ENCODE measurements at regions not wholly inside any gene's neighbourhood (a gene's known extent, or its start where the extent isn't known, plus 50 kb on each side); places are given as distances from the start of the nearest gene placed in this dataset.
"Not testable (repeated sequence)": the region's sequence is repeated elsewhere in the genome, so short reads cannot be mapped to it uniquely, and the experiment has no call there.

DNA sequence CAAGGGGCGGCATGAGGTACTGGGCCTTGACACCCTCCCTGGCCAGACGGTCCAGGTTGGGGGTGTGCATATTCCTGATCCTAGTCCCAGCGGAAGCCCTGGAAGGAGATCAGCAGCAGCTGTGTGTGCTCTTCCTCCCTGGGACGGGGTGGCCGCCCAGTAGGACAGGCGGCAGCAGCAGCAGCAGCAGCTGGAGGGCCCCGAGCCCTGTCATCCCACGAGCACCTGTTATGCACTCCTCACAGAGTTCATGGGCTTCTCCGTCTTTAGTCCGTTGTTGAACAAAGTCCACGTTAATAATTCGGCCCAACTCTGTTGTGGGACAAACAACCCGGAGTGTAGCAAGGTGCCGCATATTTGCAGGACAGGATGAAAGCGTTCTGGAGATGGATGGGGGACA, 205.6 kb downstream of the OTOP1 start:
- not testable (repeated sequence) for H4K20me1 ChIP-seq (ENCODE audit: insufficient read depth, low read depth, low read length); H2AFZ ChIP-seq (ENCODE audit: low read length); H3K27me3 ChIP-seq (ENCODE audit: low read length); H3K9ac ChIP-seq (ENCODE audit: low read length); H3K9me2 ChIP-seq (replicated peaks; ENCODE audit: insufficient read depth, low read length); H3K4me1 ChIP-seq (ENCODE audit: low read length); H3K79me2 ChIP-seq (ENCODE audit: low read length); H3K4me2 ChIP-seq (ENCODE audit: low read depth, low read length, poor library complexity, severe bottlenecking); H3K36me3 ChIP-seq (ENCODE audit: insufficient read depth, low read length); H3K27ac ChIP-seq (ENCODE audit: low read length); DNase-seq; H3K9me3 ChIP-seq (ENCODE audit: low read length); H3K4me3 ChIP-seq (ENCODE audit: low read length)

- DNase-seq: peak; percentile 70
These were observed 200.0 kb downstream of the OTOP1 start for GRCh38 chr4:4026708-4027107.

DNA sequence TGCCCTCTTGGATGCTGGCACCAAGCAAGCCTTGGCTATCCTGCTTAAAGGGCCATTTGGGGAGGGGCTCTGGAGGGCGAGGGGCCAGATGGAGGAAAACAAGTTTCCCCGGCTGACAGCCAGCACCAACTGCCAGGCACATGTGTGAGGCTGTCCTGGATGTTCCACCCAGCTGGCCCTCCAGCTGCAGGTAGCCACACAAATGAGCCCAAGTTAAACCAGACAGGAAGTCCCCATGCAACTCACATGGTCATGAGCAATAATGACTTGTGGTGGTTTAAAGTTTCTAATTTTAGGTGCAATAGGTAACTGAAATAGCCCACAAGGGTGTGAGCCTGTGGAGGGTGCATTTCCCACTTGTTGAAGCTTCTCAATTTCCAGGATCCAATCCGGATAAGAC, 198.0 kb downstream of the OTOP1 start:
- not testable (repeated sequence) for H2AFZ ChIP-seq (ENCODE audit: low read length); H3K27ac ChIP-seq (ENCODE audit: low read length); H4K20me1 ChIP-seq (ENCODE audit: insufficient read depth, low read depth, low read length); H3K79me2 ChIP-seq (ENCODE audit: low read length); H3K27me3 ChIP-seq (ENCODE audit: low read length); H3K4me3 ChIP-seq (ENCODE audit: low read length); H3K9me3 ChIP-seq (ENCODE audit: low read length); H3K4me1 ChIP-seq (ENCODE audit: low read length); H3K4me2 ChIP-seq (ENCODE audit: low read depth, low read length, poor library complexity, severe bottlenecking); H3K36me3 ChIP-seq (ENCODE audit: insufficient read depth, low read length); DNase-seq; H3K9me2 ChIP-seq (replicated peaks; ENCODE audit: insufficient read depth, low read length); H3K9ac ChIP-seq (ENCODE audit: low read length)

More at GRCh38 chr4:4026708-4027107, 200.0 kb downstream of the OTOP1 start:
- not testable (repeated sequence) for H3K9me2 ChIP-seq (replicated peaks; ENCODE audit: insufficient read depth, low read length); H3K79me2 ChIP-seq (ENCODE audit: low read length); H3K27me3 ChIP-seq (ENCODE audit: low read length); H3K9me3 ChIP-seq (ENCODE audit: low read length); H2AFZ ChIP-seq (ENCODE audit: low read length); H3K4me2 ChIP-seq (ENCODE audit: low read depth, low read length, poor library complexity, severe bottlenecking); H3K4me3 ChIP-seq (ENCODE audit: low read length); H4K20me1 ChIP-seq (ENCODE audit: insufficient read depth, low read depth, low read length); H3K4me1 ChIP-seq (ENCODE audit: low read length); H3K9ac ChIP-seq (ENCODE audit: low read length); H3K27ac ChIP-seq (ENCODE audit: low read length); H3K36me3 ChIP-seq (ENCODE audit: insufficient read depth, low read length)

GRCh38 chr4:4030509-4030908, 196.2 kb downstream of the OTOP1 start:
- not testable (repeated sequence) for H3K27ac ChIP-seq (ENCODE audit: low read length); H3K4me3 ChIP-seq (ENCODE audit: low read length); H3K79me2 ChIP-seq (ENCODE audit: low read length); H2AFZ ChIP-seq (ENCODE audit: low read length); H3K9me2 ChIP-seq (replicated peaks; ENCODE audit: insufficient read depth, low read length); H3K27me3 ChIP-seq (ENCODE audit: low read length); H3K36me3 ChIP-seq (ENCODE audit: insufficient read depth, low read length); H3K4me2 ChIP-seq (ENCODE audit: low read depth, low read length, poor library complexity, severe bottlenecking); H3K4me1 ChIP-seq (ENCODE audit: low read length); H4K20me1 ChIP-seq (ENCODE audit: insufficient read depth, low read depth, low read length); DNase-seq; H3K9ac ChIP-seq (ENCODE audit: low read length); H3K9me3 ChIP-seq (ENCODE audit: low read length)

GRCh38 chr4:4031446-4032135, 195.1 kb downstream of the OTOP1 start:
- not testable (repeated sequence) for H3K36me3 ChIP-seq (ENCODE audit: insufficient read depth, low read length); H3K9me3 ChIP-seq (ENCODE audit: low read length); H3K4me1 ChIP-seq (ENCODE audit: low read length); H4K20me1 ChIP-seq (ENCODE audit: insufficient read depth, low read depth, low read length); DNase-seq; H3K9ac ChIP-seq (ENCODE audit: low read length); H3K79me2 ChIP-seq (ENCODE audit: low read length); H3K9me2 ChIP-seq (replicated peaks; ENCODE audit: insufficient read depth, low read length); H3K27me3 ChIP-seq (ENCODE audit: low read length); H3K27ac ChIP-seq (ENCODE audit: low read length); H3K4me3 ChIP-seq (ENCODE audit: low read length); H3K4me2 ChIP-seq (ENCODE audit: low read depth, low read length, poor library complexity, severe bottlenecking); H2AFZ ChIP-seq (ENCODE audit: low read length)

GRCh38 chr4:4032364-4032763, 194.4 kb downstream of the OTOP1 start:
- H3K27ac ChIP-seq (ENCODE audit: low read length); H3K9me3 ChIP-seq (ENCODE audit: low read length); H3K27me3 ChIP-seq (ENCODE audit: low read length); H4K20me1 ChIP-seq (ENCODE audit: insufficient read depth, low read depth, low read length); H3K36me3 ChIP-seq (ENCODE audit: insufficient read depth, low read length); H3K4me1 ChIP-seq (ENCODE audit: low read length); H3K4me2 ChIP-seq (ENCODE audit: low read depth, low read length, poor library complexity, severe bottlenecking); H3K79me2 ChIP-seq (ENCODE audit: low read length); H3K9ac ChIP-seq (ENCODE audit: low read length); DNase-seq; H3K4me3 ChIP-seq (ENCODE audit: low read length); H2AFZ ChIP-seq (ENCODE audit: low read length); H3K9me2 ChIP-seq (replicated peaks; ENCODE audit: insufficient read depth, low read length): not testable (repeated sequence)

DNA sequence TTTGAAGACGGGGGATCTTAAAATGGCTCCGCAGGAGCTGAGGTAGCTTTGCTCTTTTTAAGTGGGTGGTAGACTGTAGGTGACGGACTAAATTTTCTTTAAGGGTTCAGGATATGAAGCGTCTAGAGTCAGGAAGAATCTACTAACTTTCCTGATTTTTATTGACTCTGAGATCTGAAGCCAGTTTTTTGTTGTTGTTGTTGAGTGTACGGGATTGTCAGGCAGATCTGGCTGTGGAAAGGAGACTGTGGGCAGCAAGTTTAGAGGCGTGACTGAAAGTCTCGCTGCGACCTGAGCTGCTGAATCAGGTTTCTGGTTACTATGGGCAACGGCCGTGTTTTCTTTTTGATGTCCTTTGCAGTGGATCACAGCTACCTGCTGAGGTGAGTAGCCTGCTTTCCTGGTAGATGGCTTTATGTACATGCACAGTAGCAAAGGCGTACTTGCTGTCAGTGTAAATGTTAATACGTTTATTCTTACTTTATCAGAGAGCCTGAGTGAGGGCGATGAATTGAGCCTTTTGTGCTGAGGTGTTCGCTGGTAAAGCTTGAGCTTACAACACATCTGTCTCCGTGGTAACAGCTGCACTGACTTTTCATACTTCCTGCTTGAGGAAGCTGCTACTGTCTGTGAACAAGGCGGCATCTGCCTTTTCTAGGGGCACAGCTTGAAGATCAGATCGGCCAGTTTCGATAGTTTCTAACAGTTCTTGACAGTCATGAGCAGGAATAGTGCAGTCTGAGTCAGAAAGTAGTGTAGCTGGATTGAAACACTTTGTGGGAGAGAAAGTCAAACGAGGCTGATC, 193.7 kb downstream of the OTOP1 start:
- not testable (repeated sequence) for H3K4me1 ChIP-seq (ENCODE audit: low read length); H3K27me3 ChIP-seq (ENCODE audit: low read length); H3K4me2 ChIP-seq (ENCODE audit: low read depth, low read length, poor library complexity, severe bottlenecking); H3K9ac ChIP-seq (ENCODE audit: low read length); H3K9me3 ChIP-seq (ENCODE audit: low read length); H3K36me3 ChIP-seq (ENCODE audit: insufficient read depth, low read length); H3K4me3 ChIP-seq (ENCODE audit: low read length); H3K79me2 ChIP-seq (ENCODE audit: low read length); DNase-seq; H4K20me1 ChIP-seq (ENCODE audit: insufficient read depth, low read depth, low read length); H2AFZ ChIP-seq (ENCODE audit: low read length); H3K9me2 ChIP-seq (replicated peaks; ENCODE audit: insufficient read depth, low read length); H3K27ac ChIP-seq (ENCODE audit: low read length)

GRCh38 chr4:4037399-4038138, 189.2 kb downstream of the OTOP1 start:
- H3K27me3 ChIP-seq (ENCODE audit: low read length); H3K9me3 ChIP-seq (ENCODE audit: low read length); H3K9ac ChIP-seq (ENCODE audit: low read length); H3K79me2 ChIP-seq (ENCODE audit: low read length); H3K4me2 ChIP-seq (ENCODE audit: low read depth, low read length, poor library complexity, severe bottlenecking); DNase-seq; H3K9me2 ChIP-seq (replicated peaks; ENCODE audit: insufficient read depth, low read length); H2AFZ ChIP-seq (ENCODE audit: low read length); H3K4me1 ChIP-seq (ENCODE audit: low read length); H3K27ac ChIP-seq (ENCODE audit: low read length); H3K4me3 ChIP-seq (ENCODE audit: low read length); H3K36me3 ChIP-seq (ENCODE audit: insufficient read depth, low read length); H4K20me1 ChIP-seq (ENCODE audit: insufficient read depth, low read depth, low read length): not testable (repeated sequence)

Data from Karpas-422 (cell line).